ENCODE measurements at regions not wholly inside any gene's neighbourhood (a gene's known extent, or its start where the extent isn't known, plus 50 kb on each side); places are given as distances from the start of the nearest gene placed in this dataset.
"Not testable (repeated sequence)": the region's sequence is repeated elsewhere in the genome, so short reads cannot be mapped to it uniquely, and the experiment has no call there.

- no peak for DNase-seq (ENCODE audit: extremely low read depth, low read depth)
These were observed 50.4 kb downstream of the KATNIP start for GRCh38 chr16:27600381-27600780.

GRCh38 chr16:27602103-27602502, 52.2 kb downstream of the KATNIP start:
- no peak for DNase-seq (ENCODE audit: extremely low read depth, low read depth)

GRCh38 chr16:27605500-27606106, 55.7 kb downstream of the KATNIP start:
- DNase-seq (ENCODE audit: extremely low read depth, low read depth) = peak; percentile 31

GRCh38 chr16:27611340-27611739, 61.4 kb downstream of the KATNIP start:
- DNase-seq (ENCODE audit: extremely low read depth, low read depth) = no peak

GRCh38 chr16:27613238-27613791, 63.4 kb downstream of the KATNIP start:
- DNase-seq (ENCODE audit: extremely low read depth, low read depth) = no peak

GRCh38 chr16:27617665-27618064, 67.7 kb downstream of the KATNIP start:
- DNase-seq (ENCODE audit: extremely low read depth, low read depth) = no peak

GRCh38 chr16:27618165-27618564, 68.2 kb downstream of the KATNIP start:
- DNase-seq (ENCODE audit: extremely low read depth, low read depth) = no peak

- no peak for DNase-seq (ENCODE audit: extremely low read depth, low read depth)
These were observed 68.8 kb downstream of the KATNIP start for GRCh38 chr16:27618606-27619327.

GRCh38 chr16:27620541-27620940, 70.6 kb downstream of the KATNIP start:
- no peak for DNase-seq (ENCODE audit: extremely low read depth, low read depth)

- no peak for DNase-seq (ENCODE audit: extremely low read depth, low read depth)
These were observed 74.5 kb downstream of the KATNIP start for GRCh38 chr16:27624154-27625049.

GRCh38 chr16:27625050-27625697, 75.2 kb downstream of the KATNIP start:
- DNase-seq (ENCODE audit: extremely low read depth, low read depth) = no peak

GRCh38 chr16:27627136-27627535, 77.2 kb downstream of the KATNIP start:
- DNase-seq (ENCODE audit: extremely low read depth, low read depth) = no peak

GRCh38 chr16:27628241-27628942, 78.4 kb downstream of the KATNIP start:
- no peak for DNase-seq (ENCODE audit: extremely low read depth, low read depth)

GRCh38 chr16:27628943-27629462, 79.1 kb downstream of the KATNIP start:
- DNase-seq (ENCODE audit: extremely low read depth, low read depth) = not testable (repeated sequence)

- no peak for DNase-seq (ENCODE audit: extremely low read depth, low read depth)
These were observed 82.3 kb downstream of the KATNIP start for GRCh38 chr16:27632216-27632615.

- no peak for DNase-seq (ENCODE audit: extremely low read depth, low read depth)
These were observed 83.3 kb downstream of the KATNIP start for GRCh38 chr16:27633221-27633620.

- no peak for DNase-seq (ENCODE audit: extremely low read depth, low read depth)
These were observed 83.8 kb downstream of the KATNIP start for GRCh38 chr16:27633721-27634120.

GRCh38 chr16:27634779-27635178, 84.8 kb downstream of the KATNIP start:
- DNase-seq (ENCODE audit: extremely low read depth, low read depth) = no peak

GRCh38 chr16:27636453-27637240, 86.7 kb downstream of the KATNIP start:
- no peak for DNase-seq (ENCODE audit: extremely low read depth, low read depth)
